AG04450 (cell line): ENCODE measurements at regions not wholly inside any gene's neighbourhood (a gene's known extent, or its start where the extent isn't known, plus 50 kb on each side); places are given as distances from the start of the nearest gene placed in this dataset.

Source experiments
- CTCF ChIA-PET: fragments of 300-600, 350-600 bp; formaldehyde crosslinking; extraction: SDS; loops from one replicate; lab custom pipeline; 2022; ENCODE audit warnings: antibody characterized with exemption, inconsistent platforms; lab: Charles Lee
- POLR2A ChIA-PET: fragments of 350-600 bp; formaldehyde crosslinking; extraction: SDS; loops from one replicate; lab custom pipeline; 2021; ENCODE audit warnings: antibody characterized with exemption, inconsistent platforms; lab: Yijun Ruan, JAX
- DNase-seq: peaks from one replicate; pipeline ENCODE4 v3.0.0-alpha.2; 2011; ENCODE audit warnings: low read depth, low spot score
- H3K27ac ChIP-seq: one replicate; pipeline ENCODE4 v1.5.1; 2012; ENCODE audit warnings: low read depth, low read length, control low read depth
- H3K27me3 ChIP-seq: one replicate; pipeline ENCODE4 v1.6.0; 2012; ENCODE audit warnings: low read length; ENCODE audit not compliant: control insufficient read depth, insufficient read depth
- H3K4me3 ChIP-seq: 2 replicates; pipeline ENCODE4 v1.5.1; 2011; ENCODE audit warnings: mild to moderate bottlenecking, low read depth, low read length, control low read depth
- H3K9me3 ChIP-seq: 2 replicates; pipeline ENCODE4 v1.5.1; 2012; ENCODE audit warnings: low read length; ENCODE audit not compliant: control insufficient read depth, insufficient read depth
- TF ChIP-seq, protein P1 (sequence below): IDR thresholded peaks from 2 replicates; pipeline ENCODE4 v1.5.1; 2011; ENCODE audit warnings: low read depth, low read length, control low read depth, inconsistent platforms

DNA sequence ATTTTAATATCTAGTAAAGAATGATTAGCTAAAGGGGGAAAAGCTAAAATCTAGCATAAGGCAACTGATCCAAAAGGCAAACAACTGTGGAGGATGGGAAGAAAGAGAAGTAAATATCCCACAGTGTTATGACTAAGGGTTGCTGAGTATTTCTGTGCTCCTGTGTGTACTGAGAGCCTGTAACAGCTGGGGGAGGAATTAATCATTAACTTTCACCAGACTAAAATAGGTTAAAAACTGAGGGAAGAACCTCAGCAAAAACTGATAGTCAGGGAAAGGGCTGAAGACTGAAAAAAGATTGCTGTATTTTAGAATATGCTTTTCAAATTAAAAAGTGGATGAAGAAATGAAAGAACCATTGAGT lies 365.9 kb downstream of the CXXC4 start:
- ChIA-PET POLR2A (no interaction called here), CTCF (no interaction called here)
- no peaks in the 10 kb centered on the region for H3K27me3 ChIP-seq
- TF ChIP-seq, protein P1, sequence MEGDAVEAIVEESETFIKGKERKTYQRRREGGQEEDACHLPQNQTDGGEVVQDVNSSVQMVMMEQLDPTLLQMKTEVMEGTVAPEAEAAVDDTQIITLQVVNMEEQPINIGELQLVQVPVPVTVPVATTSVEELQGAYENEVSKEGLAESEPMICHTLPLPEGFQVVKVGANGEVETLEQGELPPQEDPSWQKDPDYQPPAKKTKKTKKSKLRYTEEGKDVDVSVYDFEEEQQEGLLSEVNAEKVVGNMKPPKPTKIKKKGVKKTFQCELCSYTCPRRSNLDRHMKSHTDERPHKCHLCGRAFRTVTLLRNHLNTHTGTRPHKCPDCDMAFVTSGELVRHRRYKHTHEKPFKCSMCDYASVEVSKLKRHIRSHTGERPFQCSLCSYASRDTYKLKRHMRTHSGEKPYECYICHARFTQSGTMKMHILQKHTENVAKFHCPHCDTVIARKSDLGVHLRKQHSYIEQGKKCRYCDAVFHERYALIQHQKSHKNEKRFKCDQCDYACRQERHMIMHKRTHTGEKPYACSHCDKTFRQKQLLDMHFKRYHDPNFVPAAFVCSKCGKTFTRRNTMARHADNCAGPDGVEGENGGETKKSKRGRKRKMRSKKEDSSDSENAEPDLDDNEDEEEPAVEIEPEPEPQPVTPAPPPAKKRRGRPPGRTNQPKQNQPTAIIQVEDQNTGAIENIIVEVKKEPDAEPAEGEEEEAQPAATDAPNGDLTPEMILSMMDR = no peak
- H3K4me3 ChIP-seq = no peak overlapping the region
- H3K9me3 ChIP-seq = no peaks in the 10 kb centered on the region
- H3K27ac ChIP-seq = no peak overlapping the region
- DNase-seq = no peak

DNA sequence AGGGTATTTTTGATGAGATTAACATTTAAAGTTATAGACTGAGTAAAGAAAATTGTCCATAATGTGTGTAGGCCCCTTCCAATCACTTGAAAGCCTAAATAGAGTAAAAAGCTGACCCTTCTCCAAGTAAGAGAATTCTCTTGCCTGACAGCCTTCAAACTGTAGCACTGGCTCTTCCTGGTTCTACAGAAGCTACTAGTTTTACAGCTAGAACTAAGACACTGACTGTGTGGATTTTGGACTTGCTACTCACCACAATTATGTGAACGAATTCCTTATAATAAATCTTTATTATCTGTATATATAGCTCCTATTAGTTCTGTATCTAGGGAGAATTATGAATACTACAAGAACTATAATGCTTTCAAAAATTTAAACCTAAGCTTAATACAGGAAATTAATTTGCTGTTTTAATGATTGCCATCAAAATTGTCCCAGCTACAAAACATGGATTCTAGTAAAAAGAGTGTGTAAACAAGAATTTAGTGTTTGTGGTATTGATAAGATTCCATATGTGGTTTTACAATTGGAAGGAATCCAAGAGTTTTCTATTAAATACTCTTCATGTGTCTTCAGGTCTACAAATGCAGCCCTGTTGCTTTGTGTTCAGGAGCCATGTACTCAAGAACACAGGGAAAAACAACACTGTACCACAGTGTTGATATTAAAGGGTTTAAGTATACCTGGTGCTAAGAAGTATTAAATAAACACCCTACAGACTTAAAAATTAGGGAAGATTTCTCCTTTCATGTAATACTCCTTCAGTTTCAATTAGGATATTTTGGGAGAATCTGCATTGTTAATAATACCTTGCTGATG lies 366.5 kb downstream of the CXXC4 start:
- H3K27me3 ChIP-seq = no peaks in the 10 kb centered on the region
- TF ChIP-seq, protein P1 = no peak
- H3K9me3 ChIP-seq = no peaks in the 10 kb centered on the region
- DNase-seq = no peak
- no peak overlapping the region for H3K27ac ChIP-seq
- H3K4me3 ChIP-seq = no peak overlapping the region
- ChIA-PET POLR2A (no interaction called here), CTCF (no interaction called here)

DNA sequence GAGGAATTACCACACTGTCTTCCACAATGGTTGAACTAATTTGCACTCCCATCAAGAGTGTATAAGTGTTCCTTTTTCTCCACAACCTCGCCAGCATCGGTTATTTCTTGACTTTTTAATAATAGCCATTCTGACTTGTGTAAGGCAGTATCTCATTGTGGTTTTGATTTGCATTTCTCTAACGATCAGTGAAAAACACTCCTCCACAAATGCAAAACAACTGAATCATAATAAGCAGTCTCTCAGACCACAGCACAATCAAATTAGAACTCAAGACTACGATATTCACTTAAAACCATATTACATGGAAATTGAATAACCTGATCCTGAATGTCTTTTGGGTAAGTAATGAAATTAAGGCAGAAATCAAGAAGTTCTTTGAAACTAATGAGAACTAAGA lies 371.7 kb downstream of the CXXC4 start:
- TF ChIP-seq, protein P1 = no peak
- POLR2A ChIA-PET = no interaction called here
- CTCF ChIA-PET = no interaction called here

DNA sequence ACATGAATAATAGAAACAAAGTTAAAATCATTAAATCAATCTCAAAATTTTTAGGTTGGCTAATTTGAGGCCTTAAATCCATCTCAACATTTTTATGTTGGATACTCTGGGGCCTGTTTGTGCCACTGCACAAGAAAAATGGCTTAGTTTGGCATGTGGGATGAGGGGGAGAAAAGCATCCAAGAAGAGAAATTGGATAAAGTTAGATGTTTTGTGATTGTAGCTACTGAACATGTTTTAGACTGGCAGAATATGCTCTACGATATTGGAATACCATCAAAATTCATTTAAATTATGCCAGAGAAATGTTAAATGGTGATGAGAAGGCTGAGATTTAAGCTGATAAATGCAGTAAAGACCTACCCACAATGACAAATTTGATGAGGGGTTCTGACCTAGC lies 376.9 kb downstream of the CXXC4 start:
- POLR2A ChIA-PET = no interaction called here
- no peaks in the 10 kb centered on the region for H3K27me3 ChIP-seq
- CTCF ChIA-PET = no interaction called here

More for the DNA sequence above, 371.7 kb downstream of the CXXC4 start:
- H3K9me3 ChIP-seq = no peaks in the 10 kb centered on the region
- no peak overlapping the region for H3K27ac ChIP-seq
- DNase-seq = no peak
- no peaks in the 10 kb centered on the region for H3K27me3 ChIP-seq
- H3K4me3 ChIP-seq = no peak overlapping the region

DNA sequence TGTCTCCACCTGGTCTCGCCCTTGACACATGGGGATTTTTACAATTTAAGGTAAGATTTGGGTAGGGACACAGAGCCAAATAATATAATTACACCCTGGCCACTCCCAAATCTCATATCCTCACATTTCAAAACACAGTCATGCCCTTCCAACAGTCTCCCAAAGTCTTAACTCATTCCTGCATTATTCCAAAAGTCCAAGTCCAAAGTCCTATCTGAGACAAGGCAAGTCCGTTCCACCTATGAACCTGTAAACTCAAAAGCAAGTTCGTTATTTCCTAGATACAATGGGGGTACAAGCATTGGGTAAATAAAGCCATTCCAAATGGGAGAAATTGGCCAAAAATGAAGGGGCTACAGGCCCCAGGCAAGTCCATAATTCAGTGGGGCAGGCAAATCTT lies 380.8 kb downstream of the CXXC4 start:
- CTCF ChIA-PET = no interaction called here

More for the DNA sequence above, 376.9 kb downstream of the CXXC4 start:
- DNase-seq = no peak
- TF ChIP-seq, protein P1 = no peak
- no peak overlapping the region for H3K27ac ChIP-seq
- H3K9me3 ChIP-seq = peaks cover 6% of the 10 kb centered on the region; the same call in 1 of the 2 replicates
- no peak overlapping the region for H3K4me3 ChIP-seq

More for the DNA sequence above, 380.8 kb downstream of the CXXC4 start:
- no peak for DNase-seq
- Histone ChIP-seq H3K4me3 (no peak overlapping the region), H3K9me3 (peaks cover 11% of the 10 kb centered on the region; the same call in 1 of the 2 replicates), H3K27ac (no peak overlapping the region), H3K27me3 (no peaks in the 10 kb centered on the region)
- TF ChIP-seq, protein P1 = no peak
- POLR2A ChIA-PET = no interaction called here
